ENCODE measurements at regions not wholly inside any gene's neighbourhood (a gene's known extent, or its start where the extent isn't known, plus 50 kb on each side); places are given as distances from the start of the nearest gene placed in this dataset.

DNA sequence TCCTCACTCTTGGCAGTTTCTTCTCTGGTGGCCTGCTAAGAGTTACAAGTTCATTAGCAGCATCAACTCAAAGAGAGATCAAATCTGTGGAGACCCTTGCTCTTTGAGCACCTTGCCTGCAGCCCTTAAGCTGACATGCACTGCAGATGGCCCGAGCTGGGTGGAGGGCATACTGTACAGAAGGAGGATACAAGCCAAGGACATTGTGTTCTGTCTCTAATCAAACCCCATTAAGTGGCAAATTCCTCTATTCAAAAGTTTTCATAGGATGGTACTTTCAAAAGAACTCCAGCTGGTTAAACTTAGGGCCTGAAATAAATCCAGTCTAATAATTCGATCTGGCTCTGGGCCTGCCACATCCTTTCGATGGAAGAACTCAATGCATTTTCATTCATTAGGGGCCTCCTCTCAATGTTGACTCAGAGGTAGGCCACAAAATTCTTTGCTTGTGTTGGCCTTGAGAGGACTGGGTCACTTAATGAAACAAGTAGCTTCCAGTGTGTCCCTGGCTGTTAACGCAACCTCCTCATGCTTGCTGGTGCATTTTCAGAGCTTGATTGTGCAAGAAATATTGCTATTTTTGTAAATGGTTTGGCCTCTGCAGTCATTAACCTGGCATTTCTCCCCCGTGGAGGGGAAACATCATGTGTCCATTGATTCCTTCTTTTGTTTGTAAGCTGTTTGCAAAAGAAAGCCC lies 318.2 kb downstream of the NUAK1 start:
- Histone ChIP-seq H3K4me1 (ENCODE audit: control insufficient read depth, insufficient read depth, low read length) (no peaks in the 10 kb centered on the region), H3K27me3 (ENCODE audit: control insufficient read depth, insufficient read depth, low read length, poor library complexity, severe bottlenecking) (no peaks in the 10 kb centered on the region), H3K27ac (ENCODE audit: low read depth, low read length) (no peak overlapping the region), H3K36me3 (ENCODE audit: control insufficient read depth, insufficient read depth, low read length) (no peaks in the 10 kb centered on the region), H3K4me3 (ENCODE audit: low read length) (no peak overlapping the region), H3K9me3 (ENCODE audit: control insufficient read depth, low read length) (no peaks in the 10 kb centered on the region), H3K9ac (ENCODE audit: extremely low read depth, low read length, poor library complexity, severe bottlenecking) (no peak overlapping the region)
- peaks cover under 1% of the 10 kb centered on the region for H3K9me3 Mint-ChIP-seq
- WGBS, 2 experiments (ENCODE audit: insufficient coverage in 1 of 2, insufficient read length in 1 of 2): 71 to 81% methylated on average over 4 to 5 of the region's 5 CpGs
- no peak for TF ChIP-seq CTCF (conservative IDR thresholded peaks at IDR 0.05)
- no peaks in the 10 kb centered on the region for H3K36me3 Mint-ChIP-seq (ENCODE audit: low read depth)
- peaks cover 5% of the 10 kb centered on the region for H3K27me3 Mint-ChIP-seq (ENCODE audit: insufficient read depth)
- H3K27ac Mint-ChIP-seq: no peak overlapping the region
- peaks cover 6% of the 10 kb centered on the region for H3K4me1 Mint-ChIP-seq
- DNase-seq: no peak
- H3K4me3 Mint-ChIP-seq: no peak overlapping the region

DNA sequence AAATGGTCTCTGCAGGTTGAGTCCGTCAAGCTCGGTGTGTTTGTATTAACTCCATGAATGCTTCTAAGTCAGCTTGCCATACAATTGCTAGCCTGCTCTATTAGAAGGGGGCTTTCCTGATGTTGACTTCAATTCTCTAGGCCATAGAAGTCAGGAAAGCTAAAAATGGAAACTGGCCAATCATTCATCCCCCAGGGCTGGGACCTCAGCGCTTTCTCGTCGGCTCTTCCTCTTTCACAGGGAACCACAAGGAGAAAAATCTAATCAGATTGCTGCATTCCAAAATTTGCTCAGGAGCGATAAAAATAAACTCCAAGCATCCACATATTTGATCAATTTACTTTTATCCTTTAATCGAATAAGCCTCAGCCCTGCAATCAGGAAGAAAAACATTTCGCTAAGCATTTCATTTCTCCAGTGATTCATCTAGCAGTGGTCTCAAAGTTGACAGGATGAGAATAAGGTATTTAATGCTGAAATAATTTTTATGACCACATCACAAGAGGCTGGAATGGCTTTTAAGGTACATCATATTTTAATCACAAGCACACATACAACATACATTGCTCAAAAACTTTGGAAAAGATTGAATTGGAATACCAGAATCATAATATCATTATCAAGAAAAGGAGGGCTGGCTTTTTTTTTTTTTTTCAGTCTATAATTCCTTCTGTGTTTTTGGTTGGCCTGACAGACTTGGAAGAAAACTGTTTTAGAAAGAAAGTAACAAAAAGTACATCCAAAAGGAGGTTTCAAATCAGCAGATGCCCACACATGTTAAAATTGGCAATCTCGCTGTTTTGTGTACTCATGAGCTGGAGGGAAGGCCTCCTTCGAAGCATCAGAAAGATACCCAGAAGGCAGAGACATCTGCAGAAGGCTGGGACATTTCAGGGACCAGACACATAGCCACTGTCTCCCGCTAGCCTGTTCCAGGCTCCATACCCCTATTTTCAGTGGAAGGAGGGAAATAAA lies 316.3 kb downstream of the NUAK1 start:
- Mint-ChIP-seq H3K4me1 (peaks cover 6% of the 10 kb centered on the region), H3K27ac (no peak overlapping the region), H3K4me3 (no peak overlapping the region), H3K36me3 (ENCODE audit: low read depth) (no peaks in the 10 kb centered on the region), H3K27me3 (ENCODE audit: insufficient read depth) (peaks cover 5% of the 10 kb centered on the region), H3K9me3 (peaks cover 16% of the 10 kb centered on the region)
- 90 to 95% methylated on average over 6 to 11 of the region's 11 CpGs for WGBS, 2 experiments (ENCODE audit: insufficient coverage in 1 of 2, insufficient read length in 1 of 2)
- no peak for DNase-seq
- no peak overlapping the region for H3K27ac ChIP-seq (ENCODE audit: low read depth, low read length)
- no peak for TF ChIP-seq CTCF (conservative IDR thresholded peaks at IDR 0.05)
- H3K9ac ChIP-seq (ENCODE audit: extremely low read depth, low read length, poor library complexity, severe bottlenecking): no peak overlapping the region
- H3K4me3 ChIP-seq (ENCODE audit: low read length): no peak overlapping the region
- no peaks in the 10 kb centered on the region for H3K9me3 ChIP-seq (ENCODE audit: control insufficient read depth, low read length)
- H3K36me3 ChIP-seq (ENCODE audit: control insufficient read depth, insufficient read depth, low read length): no peaks in the 10 kb centered on the region
- H3K27me3 ChIP-seq (ENCODE audit: control insufficient read depth, insufficient read depth, low read length, poor library complexity, severe bottlenecking): no peaks in the 10 kb centered on the region
- no peaks in the 10 kb centered on the region for H3K4me1 ChIP-seq (ENCODE audit: control insufficient read depth, insufficient read depth, low read length)

DNA sequence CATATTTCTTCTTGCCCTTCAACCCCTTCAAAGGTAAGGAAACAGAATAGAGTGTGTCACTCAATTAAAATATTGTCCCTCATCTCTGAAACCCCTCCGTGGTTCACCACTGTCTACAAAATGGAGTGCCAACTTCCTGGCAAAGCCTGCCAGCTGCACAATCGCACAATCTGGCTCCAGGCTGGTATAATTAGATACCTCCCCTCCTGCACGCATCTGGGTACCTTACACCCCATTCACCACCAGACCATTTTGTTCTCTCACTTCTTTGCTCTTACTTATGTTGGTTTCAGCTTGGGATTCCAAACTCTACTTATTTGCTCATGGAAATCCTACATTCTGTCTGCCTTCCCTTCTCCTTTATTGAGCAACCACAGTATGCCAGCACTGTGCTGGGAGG lies 314.9 kb downstream of the NUAK1 start:
- Mint-ChIP-seq H3K27me3 (ENCODE audit: insufficient read depth) (peaks cover 5% of the 10 kb centered on the region), H3K4me3 (no peak overlapping the region), H3K36me3 (ENCODE audit: low read depth) (no peaks in the 10 kb centered on the region), H3K27ac (no peak overlapping the region), H3K9me3 (peaks cover 17% of the 10 kb centered on the region), H3K4me1 (peaks cover 6% of the 10 kb centered on the region)
- Histone ChIP-seq H3K36me3 (ENCODE audit: control insufficient read depth, insufficient read depth, low read length) (no peaks in the 10 kb centered on the region), H3K4me1 (ENCODE audit: control insufficient read depth, insufficient read depth, low read length) (no peaks in the 10 kb centered on the region), H3K9ac (ENCODE audit: extremely low read depth, low read length, poor library complexity, severe bottlenecking) (no peak overlapping the region), H3K9me3 (ENCODE audit: control insufficient read depth, low read length) (no peaks in the 10 kb centered on the region), H3K27me3 (ENCODE audit: control insufficient read depth, insufficient read depth, low read length, poor library complexity, severe bottlenecking) (no peaks in the 10 kb centered on the region), H3K27ac (ENCODE audit: low read depth, low read length) (no peak overlapping the region), H3K4me3 (ENCODE audit: low read length) (no peak overlapping the region)
- DNase-seq: no peak
- 88 to 93% methylated on average over 1 to 3 of the region's 3 CpGs for WGBS, 2 experiments (ENCODE audit: insufficient coverage in 1 of 2, insufficient read length in 1 of 2)
- TF ChIP-seq CTCF (conservative IDR thresholded peaks at IDR 0.05): no peak

Measured in endodermal cell (in vitro differentiated cells).